B cell (primary cell): ENCODE measurements at regions not wholly inside any gene's neighbourhood (a gene's known extent, or its start where the extent isn't known, plus 50 kb on each side); places are given as distances from the start of the nearest gene placed in this dataset.

Experiments used
- ATAC-seq: fragments of 200-7000 bp; cut with Tn5 transposase; one replicate; pipeline ENCODE4 v1.10.0; 2021; ENCODE audit warnings: low read depth, mild to moderate bottlenecking, moderate number of reproducible peaks, moderate library complexity
- CTCF ChIA-PET: fragments of 350-600 bp; sonication (Branson Sonifier 250); formaldehyde crosslinking; loops from one replicate; lab custom pipeline; 2021; ENCODE audit warnings: antibody characterized with exemption, inconsistent platforms; lab: Charles Lee
- POLR2A ChIA-PET: fragments of 350-600 bp; sonication (Branson Sonifier 250); formaldehyde crosslinking; loops from one replicate; lab custom pipeline; 2021; ENCODE audit warnings: antibody characterized with exemption; lab: Charles Lee
- DNase-seq: peaks from one replicate; pipeline ENCODE4 v3.0.0; 2013
- H2AFZ ChIP-seq: 2 replicates; pipeline ENCODE4 v1.6.1; 2012; ENCODE audit warnings: mild to moderate bottlenecking, low read depth, low read length; ENCODE audit not compliant: insufficient read depth, poor library complexity, severe bottlenecking
- H3K27ac ChIP-seq, 2 donors: 1 replicate in 1 of 2; 2 replicates in 1 of 2; pipeline ENCODE4 v1.5.1; 2012 to 2013; ENCODE audit warnings: low read length in 2 of 2, mild to moderate bottlenecking in 2 of 2, moderate library complexity in 1 of 2
- H3K27me3 ChIP-seq, 4 experiments: fragments of 200-600 bp in 1 of 4; sonication (generic) in 1 of 4; replicated peaks in 1 of 4; 1 replicate in 2 of 4; 2 replicates in 2 of 4; pipeline versions ENCODE4 v1.6.1 to v1.7.0; 2013 to 2016; ENCODE audit warnings: low read length in 3 of 4, mild to moderate bottlenecking in 2 of 4, mixed read lengths in 1 of 4, moderate library complexity in 1 of 4; ENCODE audit not compliant: insufficient read depth in 4 of 4, control insufficient read depth in 3 of 4; ENCODE audit errors: control extremely low read depth in 1 of 4
- H3K36me3 ChIP-seq, 2 experiments: replicated peaks in 1 of 2; 1 replicate in 1 of 2; 2 replicates in 1 of 2; pipeline versions ENCODE4 v1.6.1 to v1.7.1; 2013; ENCODE audit warnings: low read length in 1 of 2; ENCODE audit not compliant: insufficient read depth in 2 of 2, control insufficient read depth in 1 of 2; ENCODE audit errors: control extremely low read depth in 1 of 2, extremely low read depth in 1 of 2
- H3K4me1 ChIP-seq, 2 donors: fragments of 200-600 bp in 1 of 2; sonication (generic) in 1 of 2; 1 replicate in 1 of 2; 2 replicates in 1 of 2; pipeline versions ENCODE4 v1.5.1 to v1.6.1; 2013 to 2017; ENCODE audit warnings: low read length in 2 of 2; ENCODE audit not compliant: control insufficient read depth in 2 of 2, insufficient read depth in 2 of 2
- H3K4me2 ChIP-seq: replicated peaks from 2 replicates; pipeline ENCODE3; 2012; ENCODE audit warnings: mild to moderate bottlenecking, low read depth, low read length; ENCODE audit not compliant: poor library complexity, severe bottlenecking
- H3K4me3 ChIP-seq, 5 experiments: fragments of 200-600 bp in 1 of 5; sonication (generic) in 1 of 5; 1 replicate in 3 of 5; 2 replicates in 2 of 5; pipeline versions ENCODE4 v1.5.1 to v1.7.0; 2011 to 2016; ENCODE audit warnings: low read length in 4 of 5, mild to moderate bottlenecking in 4 of 5, low read depth in 2 of 5, control low read depth in 1 of 5, moderate library complexity in 1 of 5; ENCODE audit not compliant: insufficient read depth in 1 of 5; ENCODE audit errors: control extremely low read depth in 1 of 5, extremely low read depth in 1 of 5
- H3K79me2 ChIP-seq: fragments of 200-600 bp; sonication (generic); one replicate; pipeline ENCODE4 v1.6.0; 2016; ENCODE audit warnings: low read length; ENCODE audit not compliant: control insufficient read depth, insufficient read depth
- H3K9ac ChIP-seq: fragments of 200-600 bp; sonication (generic); 2 replicates; pipeline ENCODE4 v1.6.1; 2017; ENCODE audit warnings: mild to moderate bottlenecking, low read length, moderate library complexity
- H3K9me3 ChIP-seq, 3 donors: one replicate each; pipeline versions ENCODE4 v1.6.1 to v1.7.1; 2013; ENCODE audit warnings: low read length in 2 of 3; ENCODE audit not compliant: control insufficient read depth in 2 of 3, insufficient read depth in 1 of 3; ENCODE audit errors: control extremely low read depth in 1 of 3
- H4K20me1 ChIP-seq: 2 replicates; pipeline ENCODE4 v1.6.0; 2012; ENCODE audit warnings: mild to moderate bottlenecking, low read length; ENCODE audit not compliant: insufficient read depth, control insufficient read depth, poor library complexity, severe bottlenecking
- H3K27ac Mint-ChIP-seq: one replicate; pipeline ENCODE4 v1.8.0; 2021; ENCODE audit warnings: mixed read lengths
- H3K27me3 Mint-ChIP-seq: one replicate; pipeline ENCODE4 v1.8.0; 2021; ENCODE audit warnings: mixed read lengths
- H3K4me1 Mint-ChIP-seq: one replicate; pipeline ENCODE4 v1.8.0; 2021; ENCODE audit warnings: mixed read lengths
- H3K4me3 Mint-ChIP-seq: one replicate; pipeline ENCODE4 v1.8.0; 2021; ENCODE audit warnings: mixed read lengths
- H3K9me3 Mint-ChIP-seq: one replicate; pipeline ENCODE4 v1.8.0; 2022; ENCODE audit warnings: mixed read lengths; ENCODE audit not compliant: insufficient read depth
- CTCF ChIP-seq: fragments of 200-600 bp; IDR thresholded peaks from one replicate; pipeline ENCODE4 v1.8.0; 2022; ENCODE audit warnings: antibody characterized with exemption, mild to moderate bottlenecking
- EZH2 ChIP-seq: IDR thresholded peaks from 2 replicates; pipeline ENCODE4 v1.6.1; 2012; ENCODE audit warnings: borderline replicate concordance, low read depth, mild to moderate bottlenecking, moderate library complexity, low read length; ENCODE audit not compliant: insufficient read depth, poor library complexity, severe bottlenecking
- WGBS: methylation state at CpG from one replicate; pipeline ENCODE4 v1.1.5; 2013; ENCODE audit warnings: missing lambda C conversion rate; ENCODE audit not compliant: insufficient coverage; 5-methylcytosine and 5-hydroxymethylcytosine counted together
- intact Hi-C: fragments of 100-400 bp; cut with micrococcal nuclease; formaldehyde crosslinking; loops from one replicate; pipeline ENCODE4 v1.10.0; 2022

- no peaks in the 10 kb centered on the region for H3K9me3 Mint-ChIP-seq
- Histone ChIP-seq H3K4me3 (no peak overlapping the region), H3K4me1 (no peaks in the 10 kb centered on the region), H3K36me3 (no peaks in the 10 kb centered on the region), H3K79me2 (no peaks in the 10 kb centered on the region), H4K20me1 (no peaks in the 10 kb centered on the region), H3K4me2 (no peak overlapping the region), H3K9me3 (peaks cover 0 to 13% (median 0%) of the 10 kb centered on the region in 3 donors), H3K9ac (no peak overlapping the region), H3K27ac (no peak overlapping the region), H2AFZ (no peak overlapping the region), H3K27me3 (peaks cover 0 to 9% (median 2%) of the 10 kb centered on the region in 4 experiments)
- DNase-seq, result no peak
- ATAC-seq, result no peak
- intact Hi-C loops, result no loop called here
- H3K27ac Mint-ChIP-seq, result no peak overlapping the region
- 80% methylated on average over 19 of the region's 24 CpGs for WGBS
- TF ChIP-seq EZH2 (no peak), CTCF (no peak)
- no peaks in the 10 kb centered on the region for H3K4me1 Mint-ChIP-seq
- peaks cover 31% of the 10 kb centered on the region for H3K27me3 Mint-ChIP-seq
- no peak overlapping the region for H3K4me3 Mint-ChIP-seq
- CTCF ChIA-PET, result no interaction called here
- POLR2A ChIA-PET, result no interaction called here
These were observed 174.8 kb upstream of the FOXF1 start for GRCh38 chr16:86335266-86336172.

- Histone ChIP-seq H3K4me3 (no peak overlapping the region), H3K36me3 (no peaks in the 10 kb centered on the region), H3K9ac (no peak overlapping the region), H3K79me2 (no peaks in the 10 kb centered on the region), H3K4me2 (no peak overlapping the region), H3K27me3 (peaks cover 0 to 19% (median 6%) of the 10 kb centered on the region in 4 experiments), H2AFZ (no peak overlapping the region), H3K4me1 (no peaks in the 10 kb centered on the region), H3K9me3 (peaks cover 0 to 13% (median 0%) of the 10 kb centered on the region in 3 donors), H4K20me1 (no peaks in the 10 kb centered on the region), H3K27ac (no peak overlapping the region)
- POLR2A ChIA-PET, result no interaction called here
- H3K4me1 Mint-ChIP-seq, result no peaks in the 10 kb centered on the region
- H3K4me3 Mint-ChIP-seq, result no peak overlapping the region
- ATAC-seq (no peak), DNase-seq (no peak)
- CTCF ChIA-PET, result no interaction called here
- intact Hi-C loops, result no loop called here
- WGBS, result 90% methylated on average over 14 of the region's 18 CpGs
- H3K27me3 Mint-ChIP-seq, result peaks cover 28% of the 10 kb centered on the region
- no peaks in the 10 kb centered on the region for H3K9me3 Mint-ChIP-seq
- TF ChIP-seq EZH2, result no peak
- no peak for TF ChIP-seq CTCF
- H3K27ac Mint-ChIP-seq, result no peak overlapping the region
These were observed 173.2 kb upstream of the FOXF1 start for GRCh38 chr16:86337138-86337537.
